ENCODE measurements at regions not wholly inside any gene's neighbourhood (a gene's known extent, or its start where the extent isn't known, plus 50 kb on each side); places are given as distances from the start of the nearest gene placed in this dataset.
"Not testable (repeated sequence)": the region's sequence is repeated elsewhere in the genome, so short reads cannot be mapped to it uniquely, and the experiment has no call there.

DNA sequence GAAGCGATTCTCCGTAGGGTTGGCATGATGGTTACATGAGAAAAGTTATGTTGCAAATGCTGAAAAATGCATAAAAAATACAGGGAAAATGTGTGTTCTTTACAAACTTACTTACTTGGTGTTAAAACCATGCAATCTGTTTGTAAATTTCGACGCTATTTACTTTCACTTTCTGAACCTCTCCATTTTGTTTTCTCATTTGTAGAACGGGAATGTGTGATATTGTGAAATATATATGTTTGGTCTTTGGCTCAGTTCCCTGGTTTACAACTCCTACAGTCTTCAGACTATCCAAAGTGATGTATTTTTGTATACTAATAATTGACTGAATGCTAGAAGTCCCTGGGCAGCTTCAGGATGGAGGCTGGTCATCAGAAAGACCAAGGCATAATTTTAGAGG lies 982.3 kb downstream of the ADGRL2 start:
- H3K4me1 ChIP-seq: no peaks in the 10 kb centered on the region
- 94% methylated on average over 5 of the region's 5 CpGs for WGBS
- H3K27me3 ChIP-seq: no peaks in the 10 kb centered on the region
- H3K9me3 ChIP-seq: no peaks in the 10 kb centered on the region
- H3K36me3 ChIP-seq: no peaks in the 10 kb centered on the region
- intact Hi-C loops (cut with DNase I): no loop called here
- no peak for DNase-seq (ENCODE audit: extremely low spot score)
- no peak for TF ChIP-seq POLR2AphosphoS5 (IDR thresholded peaks at IDR 0.05)
- no peak for TF ChIP-seq EP300 (IDR thresholded peaks at IDR 0.05)
- no peak for TF ChIP-seq POLR2A (IDR thresholded peaks at IDR 0.05; ENCODE audit: low read depth)
- TF ChIP-seq, protein P1, sequence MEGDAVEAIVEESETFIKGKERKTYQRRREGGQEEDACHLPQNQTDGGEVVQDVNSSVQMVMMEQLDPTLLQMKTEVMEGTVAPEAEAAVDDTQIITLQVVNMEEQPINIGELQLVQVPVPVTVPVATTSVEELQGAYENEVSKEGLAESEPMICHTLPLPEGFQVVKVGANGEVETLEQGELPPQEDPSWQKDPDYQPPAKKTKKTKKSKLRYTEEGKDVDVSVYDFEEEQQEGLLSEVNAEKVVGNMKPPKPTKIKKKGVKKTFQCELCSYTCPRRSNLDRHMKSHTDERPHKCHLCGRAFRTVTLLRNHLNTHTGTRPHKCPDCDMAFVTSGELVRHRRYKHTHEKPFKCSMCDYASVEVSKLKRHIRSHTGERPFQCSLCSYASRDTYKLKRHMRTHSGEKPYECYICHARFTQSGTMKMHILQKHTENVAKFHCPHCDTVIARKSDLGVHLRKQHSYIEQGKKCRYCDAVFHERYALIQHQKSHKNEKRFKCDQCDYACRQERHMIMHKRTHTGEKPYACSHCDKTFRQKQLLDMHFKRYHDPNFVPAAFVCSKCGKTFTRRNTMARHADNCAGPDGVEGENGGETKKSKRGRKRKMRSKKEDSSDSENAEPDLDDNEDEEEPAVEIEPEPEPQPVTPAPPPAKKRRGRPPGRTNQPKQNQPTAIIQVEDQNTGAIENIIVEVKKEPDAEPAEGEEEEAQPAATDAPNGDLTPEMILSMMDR (IDR thresholded peaks at IDR 0.05): no peak
- no peak overlapping the region for H3K27ac ChIP-seq (replicated peaks in 1 of 4)
- no peak overlapping the region for H3K4me3 ChIP-seq

DNA sequence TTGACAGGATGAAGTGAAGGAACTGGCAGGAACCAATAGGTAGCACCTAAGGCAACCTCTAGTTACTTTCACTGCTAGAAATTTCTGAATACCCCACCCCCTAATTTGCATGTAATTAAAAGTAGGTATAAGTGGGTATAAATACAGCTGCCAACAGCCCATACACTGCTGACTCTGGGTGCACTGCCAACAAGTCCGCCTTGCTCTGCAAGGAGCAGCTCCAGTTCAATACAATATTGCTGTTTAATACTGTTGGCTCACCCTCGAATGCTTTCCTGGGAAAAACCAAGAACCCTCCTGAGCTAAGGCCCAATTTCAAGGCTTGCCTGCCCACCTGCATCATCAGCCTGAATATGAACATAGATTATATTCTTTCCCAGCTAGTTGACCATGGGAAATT lies 981.9 kb downstream of the ADGRL2 start:
- TF ChIP-seq, protein P1 (IDR thresholded peaks at IDR 0.05): no peak
- TF ChIP-seq POLR2AphosphoS5 (IDR thresholded peaks at IDR 0.05): no peak
- H3K9me3 ChIP-seq: no peaks in the 10 kb centered on the region
- H3K36me3 ChIP-seq: no peaks in the 10 kb centered on the region
- DNase-seq (ENCODE audit: extremely low spot score): no peak
- intact Hi-C loops (cut with DNase I): no loop called here
- no peak overlapping the region for H3K4me3 ChIP-seq
- H3K27me3 ChIP-seq: no peaks in the 10 kb centered on the region
- no peaks in the 10 kb centered on the region for H3K4me1 ChIP-seq
- H3K27ac ChIP-seq (replicated peaks in 1 of 4): no peak overlapping the region
- WGBS: 100% methylated on average over 2 of the region's 2 CpGs

DNA sequence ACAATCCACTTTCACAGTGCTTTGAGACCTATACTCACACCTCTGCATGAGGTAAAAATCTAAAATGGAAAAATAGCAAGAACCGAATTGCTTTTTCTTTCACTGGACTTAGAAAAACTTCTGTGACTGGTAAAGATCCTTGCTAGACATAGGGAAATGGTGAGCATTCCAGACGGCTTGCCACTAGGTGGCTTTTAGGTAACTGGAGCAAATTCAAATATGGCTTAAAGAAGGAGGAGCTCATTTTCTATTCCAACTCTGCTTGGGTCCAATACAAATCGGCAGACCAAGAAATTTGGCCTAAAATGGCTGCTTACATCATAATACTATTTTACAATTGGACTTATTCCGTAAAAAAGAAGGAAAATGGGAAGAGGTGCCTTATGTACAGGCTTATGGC lies 977.9 kb downstream of the ADGRL2 start:
- Histone ChIP-seq H3K9me3 (no peaks in the 10 kb centered on the region), H3K27ac (replicated peaks in 1 of 4) (no peak overlapping the region), H3K27me3 (no peaks in the 10 kb centered on the region), H3K4me1 (no peaks in the 10 kb centered on the region), H3K4me3 (no peak overlapping the region), H3K36me3 (no peaks in the 10 kb centered on the region)
- intact Hi-C loops (cut with DNase I): no loop called here
- whole genome bisulfite sequencing: 80% methylated on average over 4 of the region's 4 CpGs
- DNase-seq (ENCODE audit: extremely low spot score): no peak
- TF ChIP-seq POLR2A (IDR thresholded peaks at IDR 0.05; ENCODE audit: low read depth) (no peak), EP300 (IDR thresholded peaks at IDR 0.05) (no peak), POLR2AphosphoS5 (IDR thresholded peaks at IDR 0.05) (no peak)
- TF ChIP-seq, protein P1 (IDR thresholded peaks at IDR 0.05): no peak

DNA sequence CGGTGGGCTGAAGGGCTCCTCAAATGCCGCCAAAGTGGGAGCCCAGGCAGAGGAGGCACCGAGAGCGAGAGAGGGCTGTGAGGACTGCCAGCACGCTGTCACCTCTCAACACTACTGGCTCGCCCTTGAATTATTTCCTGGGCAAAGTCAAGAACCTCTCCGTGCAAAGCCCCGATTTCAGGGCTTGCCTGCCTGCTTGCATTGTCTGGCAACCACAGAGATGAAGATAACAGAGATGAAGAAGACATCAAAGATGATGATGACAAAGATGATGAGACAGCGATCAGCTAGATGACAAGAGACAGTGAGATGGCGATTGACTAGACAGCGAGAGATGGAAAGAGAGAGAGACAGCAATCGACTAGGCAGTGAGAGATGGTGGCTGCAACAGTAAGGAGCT lies 976.5 kb downstream of the ADGRL2 start:
- Histone ChIP-seq H3K4me1 (no peaks in the 10 kb centered on the region), H3K9me3 (no peaks in the 10 kb centered on the region), H3K27ac (replicated peaks in 1 of 4) (no peak overlapping the region), H3K27me3 (no peaks in the 10 kb centered on the region), H3K36me3 (no peaks in the 10 kb centered on the region), H3K4me3 (no peak overlapping the region)
- no peak for TF ChIP-seq EP300 (IDR thresholded peaks at IDR 0.05)
- TF ChIP-seq POLR2A (IDR thresholded peaks at IDR 0.05; ENCODE audit: low read depth): no peak
- no peak for TF ChIP-seq POLR2AphosphoS5 (IDR thresholded peaks at IDR 0.05)
- TF ChIP-seq, protein P1 (IDR thresholded peaks at IDR 0.05): no peak
- intact Hi-C loops (cut with DNase I): loop anchor here (2.0 kb wide), 1 partner anchor 34 kb away; no protein-coding TSS in a partner anchor
- 95% methylated on average over 10 of the region's 12 CpGs for WGBS
- no peak for DNase-seq (ENCODE audit: extremely low spot score)

DNA sequence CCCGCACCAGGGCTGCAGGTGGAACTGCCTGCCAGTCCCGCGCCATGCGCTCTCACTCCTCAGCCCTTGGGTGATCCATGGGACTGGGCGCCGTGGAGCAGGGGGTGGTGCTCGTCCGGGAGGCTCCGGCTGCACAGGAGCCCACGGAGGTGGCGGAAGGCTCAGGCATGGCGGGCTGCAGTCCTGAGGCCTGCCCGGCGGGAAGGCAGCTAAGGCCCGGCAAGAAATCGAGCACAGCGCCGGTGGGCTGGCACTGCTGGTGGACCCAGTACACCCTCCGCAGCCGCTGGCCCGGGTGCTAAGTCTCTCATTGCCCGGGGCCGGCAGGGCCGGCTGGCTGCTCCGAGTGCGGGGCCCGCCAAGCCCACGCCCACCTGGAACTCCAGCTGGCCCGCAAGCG lies 976.0 kb downstream of the ADGRL2 start:
- DNase-seq (ENCODE audit: extremely low spot score); H3K36me3 ChIP-seq; H3K27me3 ChIP-seq; H3K27ac ChIP-seq (replicated peaks in 1 of 4); H3K4me3 ChIP-seq; H3K4me1 ChIP-seq; H3K9me3 ChIP-seq: not testable (repeated sequence)
- intact Hi-C loops (cut with DNase I): loop anchor here (2.0 kb wide), 1 partner anchor 34 kb away; no protein-coding TSS in a partner anchor
- 100% methylated on average over 5 of the region's 30 CpGs for WGBS
